K562 (cell line): ENCODE measurements at regions not wholly inside any gene's neighbourhood (a gene's known extent, or its start where the extent isn't known, plus 50 kb on each side); places are given as distances from the start of the nearest gene placed in this dataset.

ENCODE experiments used
- ATAC-seq: fragments of 200-7000 bp; cut with Tn5 transposase; 3 replicates; pipeline ENCODE4 v1.9.1; 2020; ENCODE audit warnings: moderate library complexity
- BruUV-seq: library from RNA; stranded (reverse); fragments of 400-500 nt; replicated peaks from 2 replicates; lab custom pipeline; 2021; lab: Mats Ljungman, UMichigan
- CTCF ChIA-PET: fragments of 300-600 bp; formaldehyde crosslinking; extraction: SDS; loops from one replicate; lab custom pipeline; 2021; ENCODE audit warnings: low intra/inter-chr PET ratio; lab: Yijun Ruan, JAX
- POLR2A ChIA-PET: fragments of 300-600, 350-650 bp; sonication (Branson Sonifier 250); formaldehyde crosslinking; extraction: SDS; loops from one replicate; lab custom pipeline; 2021; ENCODE audit warnings: antibody characterized with exemption, inconsistent platforms; lab: Yijun Ruan, JAX
- DNase-seq, 4 experiments: peaks; one replicate each; pipeline versions ENCODE4 v3.0.0 to v3.0.0-alpha.2; 2011 to 2018; ENCODE audit warnings: low spot score in 3 of 4, mixed read lengths in 3 of 4; ENCODE audit errors: extremely low read depth in 1 of 4
- FAIRE-seq: peaks from 2 replicates; lab custom pipeline; 2011; peaks lifted over from hg19 to GRCh38; lab: Jason Lieb, UNC
- H2AFZ ChIP-seq: 2 replicates; pipeline ENCODE4 v1.6.0; 2011; ENCODE audit warnings: low read depth, low read length, control low read depth, inconsistent platforms
- H3K27ac ChIP-seq: fragments of 200-600 bp; 3 replicates; pipeline ENCODE4 v1.8.0; 2011; ENCODE audit warnings: low read depth, mild to moderate bottlenecking, control low read depth, inconsistent platforms, low read length, moderate library complexity, mixed read lengths; ENCODE audit errors: extremely low read depth
- H3K27me3 ChIP-seq, 2 experiments: fragments of 300-600 bp in 1 of 2; 2 replicates in 1 of 2; 3 replicates in 1 of 2; pipeline versions ENCODE4 v1.6.0 to v1.8.0; 2011; ENCODE audit warnings: inconsistent platforms in 2 of 2, low read length in 2 of 2, mild to moderate bottlenecking in 1 of 2, mixed read lengths in 1 of 2, moderate library complexity in 1 of 2; ENCODE audit not compliant: control insufficient read depth in 2 of 2, insufficient read depth in 2 of 2
- H3K36me3 ChIP-seq: fragments of 300-600 bp; 3 replicates; pipeline ENCODE4 v1.8.0; 2011; ENCODE audit warnings: mild to moderate bottlenecking, low read length, inconsistent platforms; ENCODE audit not compliant: control insufficient read depth, insufficient read depth
- H3K4me1 ChIP-seq, 2 experiments: fragments of 200-600 bp in 1 of 2; replicated peaks in 1 of 2; 2 replicates in 1 of 2; 3 replicates in 1 of 2; pipeline versions ENCODE4 v1.5.1 to v1.8.0; 2011; ENCODE audit warnings: inconsistent platforms in 2 of 2, low read length in 2 of 2, mild to moderate bottlenecking in 1 of 2, mixed read lengths in 1 of 2, moderate library complexity in 1 of 2; ENCODE audit not compliant: control insufficient read depth in 2 of 2, insufficient read depth in 2 of 2
- H3K4me2 ChIP-seq: 2 replicates; pipeline ENCODE4 v1.6.1; 2011; ENCODE audit warnings: low read length, control low read depth, inconsistent platforms, mixed read lengths; ENCODE audit not compliant: insufficient read depth
- H3K4me3 ChIP-seq: fragments of 200-600 bp; sonication (generic), shearing (Covaris generic); 2 replicates; pipeline ENCODE4 v1.5.1; 2016; ENCODE audit warnings: control low read depth, inconsistent platforms
- H3K79me2 ChIP-seq: fragments of 200-600 bp; 3 replicates; pipeline ENCODE4 v1.8.0; 2011; ENCODE audit warnings: low read length, inconsistent platforms; ENCODE audit not compliant: control insufficient read depth, insufficient read depth
- H3K9ac ChIP-seq, 2 experiments: 2 replicates each; pipeline versions ENCODE4 v1.6.0 to v1.6.1; 2011; ENCODE audit warnings: low read depth in 2 of 2, low read length in 2 of 2, control low read depth in 1 of 2, inconsistent platforms in 1 of 2, mild to moderate bottlenecking in 1 of 2, mixed read lengths in 1 of 2; ENCODE audit not compliant: insufficient read depth in 1 of 2
- H3K9me1 ChIP-seq: one replicate; pipeline ENCODE4 v1.6.0; 2011; ENCODE audit warnings: inconsistent platforms, mild to moderate bottlenecking, low read length, moderate library complexity; ENCODE audit not compliant: control insufficient read depth, insufficient read depth
- H3K9me3 ChIP-seq: replicated peaks from 2 replicates; pipeline ENCODE4 v1.5.1; 2011; ENCODE audit warnings: low read depth, low read length, inconsistent platforms; ENCODE audit not compliant: control insufficient read depth, insufficient read depth
- H4K20me1 ChIP-seq: replicated peaks from 2 replicates; pipeline ENCODE4 v1.6.1; 2011; ENCODE audit warnings: low read length, inconsistent platforms, mixed read lengths; ENCODE audit not compliant: control insufficient read depth, insufficient read depth
- BRCA1 ChIP-seq, 2 experiments: fragments of 450-650 bp in 1 of 2; sonication (generic) in 1 of 2; formaldehyde crosslinking in 1 of 2; IDR thresholded peaks; 2 replicates each; pipeline versions ENCODE4 v1.5.0 to v1.6.1; 2017 to 2020; ENCODE audit warnings: mild to moderate bottlenecking in 1 of 2, missing genetic modification reagents in 1 of 2
- CBFB ChIP-seq: sonication (generic); formaldehyde crosslinking; IDR thresholded peaks from 2 replicates; pipeline ENCODE4 v1.4.0; 2020; ENCODE audit warnings: mild to moderate bottlenecking, missing genetic modification reagents
- ETS2 ChIP-seq: IDR thresholded peaks from 2 replicates; pipeline ENCODE4 v1.6.1; 2016; ENCODE audit warnings: borderline replicate concordance, missing genetic modification characterization, mild to moderate bottlenecking, moderate library complexity, missing compliant biosample characterization; ENCODE audit not compliant: poor library complexity, severe bottlenecking
- ILF3 ChIP-seq: fragments of 450-650 bp; IDR thresholded peaks from 2 replicates; pipeline ENCODE4 v1.6.1; 2018; ENCODE audit warnings: antibody characterized with exemption, mild to moderate bottlenecking, moderate library complexity, borderline replicate concordance
- MYC ChIP-seq, 2 experiments: fragments of 250-450 bp in 1 of 2; sonication (Bioruptor Pico) in 1 of 2; IDR thresholded peaks; 2 replicates each; pipeline versions ENCODE4 v1.5.1 to v1.6.1; 2012 to 2021; ENCODE audit warnings: low read depth in 2 of 2, borderline replicate concordance in 1 of 2, improper control_type of control experiment in 1 of 2, low read length in 1 of 2, mild to moderate bottlenecking in 1 of 2, moderate library complexity in 1 of 2
- PHTF2 ChIP-seq: fragments of 250-450 bp; sonication (Bioruptor Pico); IDR thresholded peaks from 2 replicates; pipeline ENCODE4 v1.5.0; 2021; ENCODE audit warnings: mild to moderate bottlenecking
- SAFB ChIP-seq: fragments of 200-400 bp; formaldehyde crosslinking; IDR thresholded peaks from 2 replicates; pipeline ENCODE4 v1.6.1; 2017; ENCODE audit warnings: low read depth, low read length, borderline replicate concordance
- TRIM28 ChIP-seq: fragments of 450-650 bp; IDR thresholded peaks from 2 replicates; pipeline ENCODE4 v1.6.1; 2017
- ZKSCAN1 ChIP-seq: fragments of 150-350 bp; IDR thresholded peaks from 2 replicates; pipeline ENCODE4 v1.6.1; 2016; ENCODE audit warnings: low read depth, low read length
- ZNF12 ChIP-seq: sonication (generic); formaldehyde crosslinking; IDR thresholded peaks from 2 replicates; pipeline ENCODE4 v1.4.0; 2020; ENCODE audit warnings: mild to moderate bottlenecking, missing genetic modification reagents
- ZZZ3 ChIP-seq: fragments of 450-650 bp; IDR thresholded peaks from 2 replicates; pipeline ENCODE4 v1.6.1; 2016; ENCODE audit warnings: antibody characterized with exemption, mild to moderate bottlenecking, moderate library complexity
- WGBS: fragments of 100-300 bp; shearing (Covaris generic); methylation state at CpG from one replicate; pipeline ENCODE4 v1.1.6; 2016; ENCODE audit warnings: low coverage, mixed read lengths; ENCODE audit not compliant: insufficient coverage; ENCODE audit errors: missing lambda C conversion rate; 5-methylcytosine and 5-hydroxymethylcytosine counted together
- in situ Hi-C: fragments of 300-500 bp; cut with MboI; formaldehyde crosslinking; loops from 4 replicates; pipeline ENCODE4 v1.15.0; 2018; ENCODE audit warnings: inconsistent platforms, mixed read lengths
- intact Hi-C: fragments of 100-400 bp; cut with micrococcal nuclease; formaldehyde crosslinking; loops from 2 replicates; pipeline ENCODE4 v1.14.2; 2022
- TF ChIP-seq, protein P1 (sequence below): fragments of 250-450 bp; sonication (Bioruptor Pico); IDR thresholded peaks from 2 replicates; pipeline ENCODE4 v1.8.0; 2022; ENCODE audit warnings: inconsistent platforms
- TF ChIP-seq, protein P2 (sequence below): fragments of 250-450 bp; sonication (Bioruptor Pico); IDR thresholded peaks from 2 replicates; pipeline ENCODE4 v1.5.0; 2020; ENCODE audit warnings: mild to moderate bottlenecking, borderline replicate concordance
- TF ChIP-seq, protein P3 (sequence below): fragments of 250-450 bp; sonication (Bioruptor Pico); IDR thresholded peaks from 2 replicates; pipeline ENCODE4 v1.8.0; 2021; ENCODE audit warnings: moderate library complexity, mild to moderate bottlenecking, inconsistent platforms

DNA sequence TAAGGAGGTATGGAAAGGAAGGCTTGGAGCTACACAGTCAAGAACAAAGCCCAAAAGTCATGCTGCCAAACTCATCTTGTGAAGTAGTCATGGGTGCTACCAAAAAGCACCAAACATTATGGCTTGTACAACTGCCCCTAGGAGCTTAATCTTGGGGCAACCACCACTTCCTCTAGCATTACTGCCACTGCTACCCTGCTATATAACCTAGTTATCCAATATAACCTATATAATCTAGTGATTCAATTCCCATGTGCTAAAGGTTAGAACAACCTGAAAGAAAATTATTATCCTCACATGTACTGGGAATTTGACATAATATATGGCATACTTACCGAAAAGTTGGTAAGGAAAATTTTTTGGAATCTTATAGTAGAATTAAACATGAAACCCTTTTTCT, 102.6 kb upstream of the RBBP8 start:
- FAIRE-seq (no peak), ATAC-seq (no peak), DNase-seq (no peak)
- Histone ChIP-seq H3K4me2 (no peak overlapping the region), H3K9me3 (no peaks in the 10 kb centered on the region), H4K20me1 (no peaks in the 10 kb centered on the region), H3K79me2 (no peaks in the 10 kb centered on the region), H3K9me1 (no peaks in the 10 kb centered on the region), H3K4me1 (no peaks in the 10 kb centered on the region), H3K27ac (no peak overlapping the region), H2AFZ (no peak overlapping the region), H3K36me3 (no peaks in the 10 kb centered on the region), H3K4me3 (no peak overlapping the region), H3K9ac (no peak overlapping the region), H3K27me3 (no peaks in the 10 kb centered on the region)
- no TSS peak for BruUV-seq
- ChIA-PET POLR2A (no interaction called here), CTCF (no interaction called here)
- intact Hi-C loops: no loop called here
- TF ChIP-seq ZKSCAN1: no peak
- no peak for TF ChIP-seq ZNF12 (CRISPR knock-in tag)
- TF ChIP-seq ILF3: no peak
- TF ChIP-seq ZZZ3: no peak
- TF ChIP-seq, protein P1, sequence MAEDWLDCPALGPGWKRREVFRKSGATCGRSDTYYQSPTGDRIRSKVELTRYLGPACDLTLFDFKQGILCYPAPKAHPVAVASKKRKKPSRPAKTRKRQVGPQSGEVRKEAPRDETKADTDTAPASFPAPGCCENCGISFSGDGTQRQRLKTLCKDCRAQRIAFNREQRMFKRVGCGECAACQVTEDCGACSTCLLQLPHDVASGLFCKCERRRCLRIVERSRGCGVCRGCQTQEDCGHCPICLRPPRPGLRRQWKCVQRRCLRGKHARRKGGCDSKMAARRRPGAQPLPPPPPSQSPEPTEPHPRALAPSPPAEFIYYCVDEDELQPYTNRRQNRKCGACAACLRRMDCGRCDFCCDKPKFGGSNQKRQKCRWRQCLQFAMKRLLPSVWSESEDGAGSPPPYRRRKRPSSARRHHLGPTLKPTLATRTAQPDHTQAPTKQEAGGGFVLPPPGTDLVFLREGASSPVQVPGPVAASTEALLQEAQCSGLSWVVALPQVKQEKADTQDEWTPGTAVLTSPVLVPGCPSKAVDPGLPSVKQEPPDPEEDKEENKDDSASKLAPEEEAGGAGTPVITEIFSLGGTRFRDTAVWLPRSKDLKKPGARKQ (CRISPR knock-in tag): no peak
- no peak for TF ChIP-seq SAFB
- no peak for TF ChIP-seq ETS2 (tag)
- no peak for TF ChIP-seq PHTF2 (CRISPR knock-in tag)
- TF ChIP-seq, protein P2, sequence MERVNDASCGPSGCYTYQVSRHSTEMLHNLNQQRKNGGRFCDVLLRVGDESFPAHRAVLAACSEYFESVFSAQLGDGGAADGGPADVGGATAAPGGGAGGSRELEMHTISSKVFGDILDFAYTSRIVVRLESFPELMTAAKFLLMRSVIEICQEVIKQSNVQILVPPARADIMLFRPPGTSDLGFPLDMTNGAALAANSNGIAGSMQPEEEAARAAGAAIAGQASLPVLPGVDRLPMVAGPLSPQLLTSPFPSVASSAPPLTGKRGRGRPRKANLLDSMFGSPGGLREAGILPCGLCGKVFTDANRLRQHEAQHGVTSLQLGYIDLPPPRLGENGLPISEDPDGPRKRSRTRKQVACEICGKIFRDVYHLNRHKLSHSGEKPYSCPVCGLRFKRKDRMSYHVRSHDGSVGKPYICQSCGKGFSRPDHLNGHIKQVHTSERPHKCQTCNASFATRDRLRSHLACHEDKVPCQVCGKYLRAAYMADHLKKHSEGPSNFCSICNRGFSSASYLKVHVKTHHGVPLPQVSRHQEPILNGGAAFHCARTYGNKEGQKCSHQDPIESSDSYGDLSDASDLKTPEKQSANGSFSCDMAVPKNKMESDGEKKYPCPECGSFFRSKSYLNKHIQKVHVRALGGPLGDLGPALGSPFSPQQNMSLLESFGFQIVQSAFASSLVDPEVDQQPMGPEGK: no peak
- TF ChIP-seq, protein P3, sequence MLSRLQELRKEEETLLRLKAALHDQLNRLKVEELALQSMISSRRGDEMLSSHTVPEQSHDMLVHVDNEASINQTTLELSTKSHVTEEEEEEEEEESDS (CRISPR knock-in tag): no peak
- TF ChIP-seq MYC (IDR thresholded peaks at IDR 0.05; ENCODE audit: low read depth, low read length): no peak
- TF ChIP-seq MYC (CRISPR knock-in tag; IDR thresholded peaks at IDR 0.05; ENCODE audit: borderline replicate concordance, low read depth): no peak
- TF ChIP-seq BRCA1 (IDR thresholded peaks at IDR 0.05): no peak
- TF ChIP-seq BRCA1 (CRISPR knock-in tag; IDR thresholded peaks at IDR 0.05): no peak
- no peak for TF ChIP-seq CBFB (CRISPR knock-in tag)
- no peak for TF ChIP-seq TRIM28
- WGBS: 0% methylated on average over 1 of the region's 1 CpG
- in situ Hi-C loops: no loop called here
